HEK293 (cell line): ENCODE measurements at regions not wholly inside any gene's neighbourhood (a gene's known extent, or its start where the extent isn't known, plus 50 kb on each side); places are given as distances from the start of the nearest gene placed in this dataset.
A peak's percentile ranks its signal among the peaks of the same experiment; 100 is the strongest.

Source experiments
- CTCF ChIA-PET: fragments of 350-600 bp; formaldehyde crosslinking; extraction: SDS; loops from one replicate; lab custom pipeline; 2021; ENCODE audit warnings: antibody characterized with exemption; lab: Yijun Ruan, JAX
- POLR2A ChIA-PET: fragments of 300-600 bp; formaldehyde crosslinking; extraction: SDS; loops from one replicate; lab custom pipeline; 2020; ENCODE audit warnings: antibody characterized with exemption, inconsistent platforms; lab: Yijun Ruan, JAX
- H3K27ac ChIP-seq: fragments of 200-500 bp; sonication (Bioruptor generic); 2 replicates; pipeline ENCODE4 v1.5.1; 2014; ENCODE audit warnings: low read depth, low read length, control low read depth, inconsistent platforms; ENCODE audit errors: extremely low read depth
- H3K36me3 ChIP-seq, 2 experiments: fragments of 200-500 bp in 1 of 2; sonication (Bioruptor generic) in 1 of 2; 1 replicate in 1 of 2; 2 replicates in 1 of 2; pipeline ENCODE4 v1.5.1; 2014 to 2017; ENCODE audit warnings: inconsistent platforms in 2 of 2, low read length in 2 of 2; ENCODE audit not compliant: control insufficient read depth in 2 of 2, insufficient read depth in 1 of 2
- H3K4me1 ChIP-seq: fragments of 200-500 bp; sonication (Bioruptor generic); 2 replicates; pipeline ENCODE4 v1.5.1; 2014; ENCODE audit warnings: mild to moderate bottlenecking, low read length, inconsistent platforms; ENCODE audit not compliant: control insufficient read depth, insufficient read depth
- H3K4me3 ChIP-seq: 2 replicates; pipeline ENCODE4 v1.5.1; 2011; ENCODE audit warnings: low read depth, mild to moderate bottlenecking, control low read depth, low read length, moderate library complexity
- H3K9me3 ChIP-seq: fragments of 200-500 bp; sonication (Bioruptor generic); 2 replicates; pipeline ENCODE4 v1.5.1; 2014; ENCODE audit warnings: low read depth, low read length, inconsistent platforms; ENCODE audit not compliant: control insufficient read depth, insufficient read depth
- BCL6B ChIP-seq: fragments of 450-650 bp; formaldehyde crosslinking; IDR thresholded peaks from 2 replicates; pipeline ENCODE4 v1.5.1; 2017; ENCODE audit warnings: missing biosample characterization, missing genetic modification characterization
- KLF8 ChIP-seq: fragments of 450-650 bp; formaldehyde crosslinking; IDR thresholded peaks from 2 replicates; pipeline ENCODE4 v1.5.1; 2016; ENCODE audit warnings: missing biosample characterization, missing genetic modification characterization
- MYNN ChIP-seq: fragments of 450-650 bp; formaldehyde crosslinking; IDR thresholded peaks from 2 replicates; pipeline ENCODE4 v1.5.1; 2016; ENCODE audit warnings: missing biosample characterization, missing genetic modification characterization, borderline replicate concordance
- SCRT2 ChIP-seq: fragments of 450-650 bp; formaldehyde crosslinking; IDR thresholded peaks from 2 replicates; pipeline ENCODE4 v1.5.1; 2016; ENCODE audit warnings: missing biosample characterization, missing genetic modification characterization
- ZBTB1 ChIP-seq: fragments of 450-650 bp; formaldehyde crosslinking; IDR thresholded peaks from 2 replicates; pipeline ENCODE4 v1.5.1; 2016; ENCODE audit warnings: missing biosample characterization, missing genetic modification characterization
- ZBTB49 ChIP-seq: fragments of 450-650 bp; formaldehyde crosslinking; IDR thresholded peaks from 2 replicates; pipeline ENCODE4 v1.5.1; 2016; ENCODE audit warnings: missing biosample characterization, missing genetic modification characterization, low read depth
- ZBTB8A ChIP-seq: fragments of 450-650 bp; formaldehyde crosslinking; IDR thresholded peaks from 2 replicates; pipeline ENCODE4 v1.5.1; 2016; ENCODE audit warnings: missing biosample characterization, missing genetic modification characterization
- ZNF114 ChIP-seq: fragments of 450-650 bp; formaldehyde crosslinking; IDR thresholded peaks from 2 replicates; pipeline ENCODE4 v1.5.0; 2017; ENCODE audit warnings: missing biosample characterization, missing genetic modification characterization
- ZNF138 ChIP-seq: fragments of 450-650 bp; formaldehyde crosslinking; IDR thresholded peaks from 2 replicates; pipeline ENCODE4 v1.5.1; 2016; ENCODE audit warnings: missing biosample characterization, missing genetic modification characterization, borderline replicate concordance
- ZNF16 ChIP-seq: fragments of 450-650 bp; formaldehyde crosslinking; IDR thresholded peaks from 2 replicates; pipeline ENCODE4 v1.5.1; 2016; ENCODE audit warnings: low read depth, missing biosample characterization, missing genetic modification characterization
- ZNF248 ChIP-seq: fragments of 450-650 bp; formaldehyde crosslinking; IDR thresholded peaks from 2 replicates; pipeline ENCODE4 v1.5.1; 2017; ENCODE audit warnings: missing biosample characterization, missing genetic modification characterization
- ZNF280C ChIP-seq: fragments of 450-650 bp; formaldehyde crosslinking; IDR thresholded peaks from 2 replicates; pipeline ENCODE4 v1.5.1; 2016; ENCODE audit warnings: missing biosample characterization, missing genetic modification characterization
- ZNF280D ChIP-seq: fragments of 450-650 bp; formaldehyde crosslinking; IDR thresholded peaks from 2 replicates; pipeline ENCODE4 v1.5.1; 2016; ENCODE audit warnings: missing biosample characterization, missing genetic modification characterization
- ZNF341 ChIP-seq: fragments of 450-650 bp; formaldehyde crosslinking; IDR thresholded peaks from 2 replicates; pipeline ENCODE4; 2016; ENCODE audit warnings: low read depth, missing biosample characterization, missing genetic modification characterization
- ZNF350 ChIP-seq: fragments of 450-650 bp; formaldehyde crosslinking; IDR thresholded peaks from 2 replicates; pipeline ENCODE4 v1.5.0; 2017; ENCODE audit warnings: missing biosample characterization, mild to moderate bottlenecking, missing genetic modification characterization
- ZNF600 ChIP-seq: fragments of 450-650 bp; formaldehyde crosslinking; IDR thresholded peaks from 2 replicates; pipeline ENCODE4 v1.5.1; 2016; ENCODE audit warnings: missing biosample characterization, missing genetic modification characterization
- ZNF664 ChIP-seq: fragments of 450-650 bp; formaldehyde crosslinking; IDR thresholded peaks from 2 replicates; pipeline ENCODE4 v1.5.1; 2016; ENCODE audit warnings: missing biosample characterization, missing genetic modification characterization
- ZNF670 ChIP-seq: fragments of 450-650 bp; formaldehyde crosslinking; IDR thresholded peaks from 2 replicates; pipeline ENCODE4 v1.5.1; 2016; ENCODE audit warnings: missing biosample characterization, missing genetic modification characterization, low read depth
- ZNF792 ChIP-seq: fragments of 450-650 bp; formaldehyde crosslinking; IDR thresholded peaks from 2 replicates; pipeline ENCODE4 v1.5.1; 2016; ENCODE audit warnings: missing biosample characterization, missing genetic modification characterization
- ZSCAN23 ChIP-seq: fragments of 450-650 bp; formaldehyde crosslinking; IDR thresholded peaks from 2 replicates; pipeline ENCODE4 v1.5.1; 2016; ENCODE audit warnings: missing biosample characterization, missing genetic modification characterization

- Histone ChIP-seq H3K4me3 (no peak overlapping the region), H3K27ac (no peak overlapping the region), H3K4me1 (no peaks in the 10 kb centered on the region), H3K9me3 (no peaks in the 10 kb centered on the region), H3K36me3 (peaks cover 3 to 87% of the 10 kb centered on the region in 2 experiments; a peak in 2 of 3 replicates)
- TF ChIP-seq ZNF280D (tag by site-specific recombination): peak; percentile 76; the same call in 1 of the 2 replicates
- no peak for TF ChIP-seq ZNF138 (tag by site-specific recombination)
- POLR2A ChIA-PET: no interaction called here
- CTCF ChIA-PET: interaction anchor here (0.6 kb wide), 1 partner anchor 46 kb away, joined by 3 read pairs; no protein-coding TSS in a partner anchor
Measured at GRCh38 chr12:124472690-124473279, 94.6 kb downstream of the NCOR2 start.

GRCh38 chr12:124471828-124472227 lies 95.6 kb downstream of the NCOR2 start:
- no peak overlapping the region for H3K27ac ChIP-seq
- CTCF ChIA-PET: interaction anchor here (0.6 to 0.8 kb wide), 2 partner anchors 47 to 279 kb away, joined by 3 to 5 read pairs; no protein-coding TSS in a partner anchor
- H3K9me3 ChIP-seq: no peaks in the 10 kb centered on the region
- TF ChIP-seq ZNF670 (tag by site-specific recombination) (no peak), ZNF792 (tag by site-specific recombination) (no peak), ZBTB1 (tag by site-specific recombination) (no peak), BCL6B (tag by site-specific recombination) (no peak), ZNF341 (tag by site-specific recombination) (no peak), ZNF664 (tag by site-specific recombination) (no peak), ZNF16 (tag by site-specific recombination) (no peak), ZNF350 (tag by site-specific recombination) (no peak), SCRT2 (tag by site-specific recombination) (no peak)
- POLR2A ChIA-PET: no interaction called here
- peaks cover 3 to 80% of the 10 kb centered on the region in 2 experiments; a peak in 2 of 3 replicates for H3K36me3 ChIP-seq
- H3K4me3 ChIP-seq: no peak overlapping the region
- no peaks in the 10 kb centered on the region for H3K4me1 ChIP-seq

- H3K36me3 ChIP-seq: peaks cover 3 to 80% of the 10 kb centered on the region in 2 experiments; a peak in 1 of 3 replicates
- H3K4me3 ChIP-seq: no peak overlapping the region
- no peaks in the 10 kb centered on the region for H3K9me3 ChIP-seq
- ChIA-PET POLR2A (no interaction called here), CTCF (interaction anchor here (2.1 kb wide), 1 partner anchor 12 kb away, joined by 5 read pairs; no protein-coding TSS in a partner anchor)
- no peak overlapping the region for H3K27ac ChIP-seq
- H3K4me1 ChIP-seq: no peaks in the 10 kb centered on the region
- TF ChIP-seq KLF8 (tag by site-specific recombination) (no peak), ZNF600 (tag by site-specific recombination) (no peak), ZNF114 (tag by site-specific recombination) (no peak), MYNN (no peak), ZBTB49 (no peak), ZNF280C (no peak), ZNF248 (no peak), ZSCAN23 (tag by site-specific recombination) (no peak), ZBTB8A (tag by site-specific recombination) (no peak)
Measured at GRCh38 chr12:124470806-124471205, 96.6 kb downstream of the NCOR2 start.
